ENCODE measurements at regions not wholly inside any gene's neighbourhood (a gene's known extent, or its start where the extent isn't known, plus 50 kb on each side); places are given as distances from the start of the nearest gene placed in this dataset.

DNA sequence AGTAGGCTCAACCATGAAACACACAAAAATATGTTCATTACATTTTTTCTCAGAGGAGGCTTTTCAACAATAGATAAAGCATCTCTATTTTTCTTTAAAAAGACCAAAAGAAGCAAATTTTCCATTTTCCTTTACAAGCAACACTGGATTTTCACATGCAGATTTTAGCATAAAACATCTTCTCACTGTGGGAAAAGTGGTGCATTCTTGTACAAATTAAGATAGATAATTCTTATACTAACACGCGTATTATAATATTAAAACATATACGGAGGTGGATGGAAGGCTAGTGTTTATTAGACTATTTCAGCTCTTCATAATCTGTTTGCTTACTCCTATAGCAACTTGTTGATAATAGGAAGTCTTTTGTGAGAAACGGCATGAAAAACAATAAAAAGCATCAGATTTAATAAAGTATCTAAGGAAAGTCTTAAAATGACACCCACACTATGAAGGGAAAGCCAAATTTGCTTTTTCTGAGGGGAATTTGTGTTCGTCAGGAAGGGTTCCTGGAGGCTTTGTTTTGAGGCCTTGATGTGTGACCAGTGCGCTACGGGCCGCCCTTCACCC is 529.6 kb downstream of the SOX2 start:
- TF ChIP-seq GATA1 (IDR thresholded peaks at IDR 0.05; ENCODE audit: low read depth, low read length): no peak
- no peak for TF ChIP-seq POLR2A (IDR thresholded peaks at IDR 0.05; ENCODE audit: low read length)
- no peak for DNase-seq

DNA sequence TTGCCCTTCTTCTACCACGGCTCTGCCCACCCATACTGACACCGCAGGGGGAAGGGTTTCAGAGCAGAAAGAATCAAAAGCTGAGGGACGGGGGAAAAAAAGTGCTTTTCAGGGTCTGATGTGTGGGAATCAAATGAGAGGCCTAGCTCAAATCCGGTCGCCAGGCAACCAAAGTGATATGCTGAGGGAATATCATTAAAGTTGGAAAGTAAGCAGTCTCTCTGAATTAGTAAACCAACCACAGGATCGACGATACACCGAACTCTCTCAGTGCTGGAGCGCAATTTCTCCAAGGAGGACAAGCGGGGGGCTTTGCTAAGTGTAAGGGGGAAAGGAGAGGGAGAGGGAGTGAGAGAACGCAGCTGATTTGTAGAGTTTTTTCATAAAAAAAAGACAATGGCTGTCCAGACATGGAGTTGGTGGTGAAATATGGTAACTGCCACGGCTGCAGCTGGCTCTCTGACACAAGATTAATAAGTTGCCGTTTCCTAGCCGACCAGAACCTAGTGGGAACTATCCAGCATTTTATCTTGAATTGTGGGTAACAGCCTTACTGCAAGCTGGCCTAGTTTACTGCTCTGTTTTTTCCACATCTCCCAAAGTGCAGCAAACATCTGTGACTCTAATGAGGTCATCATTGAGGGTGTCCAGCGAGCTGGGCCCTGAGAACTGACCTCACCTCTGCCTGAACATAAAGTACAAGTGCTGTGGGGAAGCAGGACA is 530.2 kb downstream of the SOX2 start:
- DNase-seq: no peak
- TF ChIP-seq POLR2A (IDR thresholded peaks at IDR 0.05; ENCODE audit: low read length): no peak
- no peak for TF ChIP-seq GATA1 (IDR thresholded peaks at IDR 0.05; ENCODE audit: low read depth, low read length)

DNA sequence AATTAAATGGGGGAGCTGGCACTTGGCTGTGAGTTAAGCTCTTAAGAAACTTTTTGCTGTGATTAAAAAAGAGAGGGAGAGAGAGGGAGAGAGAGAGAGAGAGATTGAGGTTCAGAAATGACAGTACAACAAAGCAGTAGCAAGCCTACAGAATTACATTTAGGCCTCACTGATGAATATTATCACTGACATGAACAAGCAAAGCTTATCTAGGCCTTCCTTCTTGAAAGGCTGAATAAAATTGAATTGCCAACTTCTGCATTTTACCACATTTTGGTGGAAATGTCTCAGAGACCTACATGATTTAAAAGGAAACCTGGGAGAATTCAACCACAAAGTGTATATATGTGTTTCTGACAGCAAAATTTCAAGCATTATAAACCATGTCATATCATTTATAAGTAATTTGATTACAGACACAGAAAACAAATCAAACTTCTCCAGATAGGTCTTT is 530.8 kb downstream of the SOX2 start:
- no peak for TF ChIP-seq POLR2A (IDR thresholded peaks at IDR 0.05; ENCODE audit: low read length)
- no peak for TF ChIP-seq GATA1 (IDR thresholded peaks at IDR 0.05; ENCODE audit: low read depth, low read length)
- no peak for DNase-seq

DNA sequence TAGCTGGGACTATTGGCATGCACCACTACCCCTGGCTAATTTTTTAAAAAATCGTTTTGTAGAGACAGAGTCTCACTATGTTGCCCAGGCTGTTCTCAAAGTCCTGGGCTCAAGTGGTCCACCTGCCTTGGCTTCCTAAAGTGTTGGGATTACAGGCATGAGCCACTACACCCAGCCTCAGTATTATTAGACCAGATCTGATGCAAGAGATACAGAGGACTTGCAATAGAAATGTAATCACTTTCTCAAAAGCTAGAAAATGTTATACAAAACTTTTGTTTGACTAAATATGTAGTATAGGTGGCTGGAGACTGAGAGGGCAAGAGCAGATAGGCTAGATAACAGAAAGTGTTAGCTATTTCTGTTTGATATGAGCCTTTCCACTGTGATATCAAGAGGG is 531.9 kb downstream of the SOX2 start:
- no peak for DNase-seq
- TF ChIP-seq GATA1 (IDR thresholded peaks at IDR 0.05; ENCODE audit: low read depth, low read length): no peak
- TF ChIP-seq POLR2A (IDR thresholded peaks at IDR 0.05; ENCODE audit: low read length): no peak

DNA sequence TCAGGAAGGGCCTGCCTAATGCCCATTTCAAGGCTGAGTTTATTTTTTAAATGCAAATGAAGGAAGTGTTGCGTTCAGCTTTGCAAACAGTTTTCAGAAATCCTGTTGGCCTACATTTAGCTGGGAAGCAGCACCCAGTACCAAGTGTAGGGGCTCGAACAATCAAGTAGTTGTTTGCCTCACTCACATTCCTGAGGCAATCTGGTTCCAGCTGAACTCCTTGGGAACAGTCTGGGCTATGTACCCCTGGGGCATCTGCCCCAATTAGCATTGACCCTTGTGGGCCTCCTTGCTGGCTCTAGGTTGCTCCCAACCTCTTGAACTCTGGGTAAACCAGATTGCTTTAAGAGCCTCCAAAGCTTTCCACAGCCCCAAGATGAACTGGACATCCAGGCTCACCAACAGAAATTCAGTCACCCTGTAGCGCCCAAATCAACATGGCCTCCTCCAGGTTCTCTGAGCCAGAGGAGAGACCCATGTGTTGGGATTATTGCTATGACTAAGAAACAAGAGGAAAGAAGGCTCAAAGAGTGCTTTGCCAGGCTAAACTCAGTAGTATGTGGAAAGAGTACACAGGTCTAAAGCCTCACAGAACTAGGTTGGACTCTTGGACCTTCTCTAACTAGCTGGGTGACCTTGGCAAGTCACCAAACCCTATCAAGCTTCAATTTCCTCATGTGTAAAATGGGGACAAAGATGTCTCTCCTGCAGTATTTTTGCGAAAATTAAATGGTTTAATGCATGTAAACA is 532.7 kb downstream of the SOX2 start:
- TF ChIP-seq POLR2A (IDR thresholded peaks at IDR 0.05; ENCODE audit: low read length) (no peak), GATA1 (IDR thresholded peaks at IDR 0.05; ENCODE audit: low read depth, low read length) (no peak)

DNA sequence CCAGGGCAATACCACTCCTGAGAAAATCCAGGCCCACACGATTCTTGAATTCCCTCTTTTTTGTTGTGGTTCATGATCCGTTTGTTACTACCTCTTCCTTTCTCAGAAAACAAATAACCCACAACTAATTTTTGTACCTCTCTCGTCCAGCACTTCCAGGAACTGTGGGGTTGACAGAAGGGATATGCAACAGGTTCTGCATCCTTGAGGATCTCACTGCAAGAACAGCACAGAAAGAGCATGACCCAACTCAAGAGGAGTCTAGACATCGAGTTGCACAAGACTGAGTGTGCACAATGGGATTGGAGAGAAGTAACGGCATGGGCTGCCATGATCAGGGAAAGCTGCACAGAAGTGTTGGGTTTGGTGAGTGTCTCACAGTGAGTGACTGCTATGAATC is 533.3 kb downstream of the SOX2 start:
- TF ChIP-seq GATA1 (IDR thresholded peaks at IDR 0.05; ENCODE audit: low read depth, low read length) (no peak), POLR2A (IDR thresholded peaks at IDR 0.05; ENCODE audit: low read length) (no peak)
- no peak for DNase-seq

More for the DNA sequence above, 532.7 kb downstream of the SOX2 start:
- no peak for DNase-seq

DNA sequence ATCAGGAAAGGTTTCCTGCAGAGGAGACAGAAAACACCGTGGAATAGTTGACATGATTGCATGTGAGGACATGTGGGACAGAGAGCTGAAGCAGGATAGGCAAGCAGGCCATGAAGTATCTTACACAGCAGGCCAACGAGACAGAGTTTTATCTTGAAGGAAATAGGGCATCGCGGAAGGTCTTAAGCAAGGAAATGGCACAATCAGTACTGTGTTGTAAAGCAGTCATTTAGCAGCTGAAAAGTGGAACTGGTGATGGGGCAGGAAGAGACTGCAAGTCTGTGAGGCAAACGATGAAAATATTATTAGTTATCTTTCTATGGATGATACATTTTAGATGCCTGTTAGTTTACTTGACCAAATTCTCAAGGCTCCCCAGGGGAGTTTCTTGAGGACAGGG is 535.1 kb downstream of the SOX2 start:
- DNase-seq: no peak
- TF ChIP-seq GATA1 (IDR thresholded peaks at IDR 0.05; ENCODE audit: low read depth, low read length) (no peak), POLR2A (IDR thresholded peaks at IDR 0.05; ENCODE audit: low read length) (no peak)

DNA sequence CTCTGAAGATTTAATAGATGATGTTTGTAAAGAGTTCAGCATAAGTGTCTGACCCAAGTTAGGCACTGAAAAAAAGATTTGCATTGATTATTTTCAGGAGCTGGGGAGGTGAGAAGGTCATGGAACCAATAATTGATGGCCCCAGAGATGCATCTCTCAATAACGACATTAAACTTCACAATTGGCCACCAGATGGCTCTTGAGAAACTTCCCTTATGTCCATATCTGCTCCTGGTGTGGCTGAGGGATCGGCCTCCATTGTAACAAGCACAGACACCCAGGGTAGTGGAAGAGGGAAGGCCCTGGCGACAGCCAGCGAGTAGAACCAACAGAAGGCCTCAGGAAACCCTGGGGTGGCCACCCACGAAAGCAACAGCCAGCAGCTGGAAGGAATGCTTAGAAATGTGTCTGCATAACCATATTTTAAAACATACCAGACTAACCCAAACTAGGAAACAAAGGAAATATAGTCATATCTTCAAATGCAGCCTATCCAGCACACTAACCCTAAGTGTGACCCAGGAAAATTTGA is 536.7 kb downstream of the SOX2 start:
- no peak for TF ChIP-seq POLR2A (IDR thresholded peaks at IDR 0.05; ENCODE audit: low read length)
- no peak for TF ChIP-seq GATA1 (IDR thresholded peaks at IDR 0.05; ENCODE audit: low read depth, low read length)

DNA sequence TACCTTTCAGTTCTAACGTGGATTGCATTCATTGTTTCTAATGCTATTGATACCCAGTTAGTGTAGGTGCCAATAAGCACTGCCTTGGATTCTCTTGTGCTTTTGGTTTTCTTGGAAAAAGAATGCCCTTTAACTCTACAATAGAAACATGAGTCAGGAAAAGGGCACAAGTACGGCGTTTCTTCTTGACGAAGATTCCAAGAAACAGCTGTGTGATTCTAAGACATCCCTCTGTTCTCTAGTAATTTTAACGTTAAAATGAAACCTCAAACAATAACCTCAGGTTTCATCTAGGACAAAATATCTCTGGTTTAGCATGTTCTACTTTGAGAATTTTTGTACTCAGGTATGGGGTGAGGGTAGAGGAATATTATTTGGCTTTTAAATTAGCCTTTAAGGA is 540.5 kb upstream of the ATP11B start:
- no peak for TF ChIP-seq POLR2A (IDR thresholded peaks at IDR 0.05; ENCODE audit: low read length)
- no peak for TF ChIP-seq GATA1 (IDR thresholded peaks at IDR 0.05; ENCODE audit: low read depth, low read length)
- no peak for DNase-seq

More for the DNA sequence above, 536.7 kb downstream of the SOX2 start:
- no peak for DNase-seq

DNA sequence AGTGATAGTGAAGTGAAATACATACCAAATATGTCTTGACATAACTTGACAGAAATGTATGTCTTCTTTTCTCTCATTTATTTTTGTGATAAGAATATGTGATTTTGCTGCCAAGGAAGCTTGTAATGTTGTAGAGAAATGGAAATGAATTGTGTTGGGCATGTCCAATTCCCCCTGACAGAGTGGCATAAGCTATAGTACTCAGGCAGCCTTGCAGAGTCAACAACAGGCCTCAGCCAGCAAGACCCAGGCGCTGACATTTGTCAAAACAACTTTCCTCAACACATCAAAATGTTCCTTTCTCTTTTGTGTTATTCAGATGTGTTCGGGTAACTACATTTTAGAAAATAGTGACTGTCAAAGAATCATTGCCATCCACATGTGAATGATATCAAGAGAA is 538.1 kb upstream of the ATP11B start:
- TF ChIP-seq GATA1 (IDR thresholded peaks at IDR 0.05; ENCODE audit: low read depth, low read length) (no peak), POLR2A (IDR thresholded peaks at IDR 0.05; ENCODE audit: low read length) (no peak)
- no peak for DNase-seq

DNA sequence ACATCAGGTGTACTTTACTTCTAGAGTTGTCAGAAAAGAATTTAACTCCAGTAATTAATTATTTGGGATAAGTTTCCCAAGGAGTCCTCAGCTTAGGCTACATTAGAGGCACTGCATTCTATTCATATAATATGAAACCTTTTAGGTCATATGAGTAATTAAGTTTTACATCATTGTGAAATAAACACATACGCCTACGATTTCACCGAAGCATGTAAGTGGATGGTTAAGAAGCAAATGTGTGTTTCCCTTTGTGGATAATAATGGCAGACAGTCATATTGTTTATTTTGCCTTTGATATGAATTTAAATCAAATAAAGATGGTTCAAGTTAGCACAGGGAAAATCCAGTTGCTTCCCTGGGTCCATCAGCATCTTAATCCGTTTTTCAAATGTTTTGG is 535.9 kb upstream of the ATP11B start:
- DNase-seq: no peak
- TF ChIP-seq POLR2A (IDR thresholded peaks at IDR 0.05; ENCODE audit: low read length) (no peak), GATA1 (IDR thresholded peaks at IDR 0.05; ENCODE audit: low read depth, low read length) (no peak)

DNA sequence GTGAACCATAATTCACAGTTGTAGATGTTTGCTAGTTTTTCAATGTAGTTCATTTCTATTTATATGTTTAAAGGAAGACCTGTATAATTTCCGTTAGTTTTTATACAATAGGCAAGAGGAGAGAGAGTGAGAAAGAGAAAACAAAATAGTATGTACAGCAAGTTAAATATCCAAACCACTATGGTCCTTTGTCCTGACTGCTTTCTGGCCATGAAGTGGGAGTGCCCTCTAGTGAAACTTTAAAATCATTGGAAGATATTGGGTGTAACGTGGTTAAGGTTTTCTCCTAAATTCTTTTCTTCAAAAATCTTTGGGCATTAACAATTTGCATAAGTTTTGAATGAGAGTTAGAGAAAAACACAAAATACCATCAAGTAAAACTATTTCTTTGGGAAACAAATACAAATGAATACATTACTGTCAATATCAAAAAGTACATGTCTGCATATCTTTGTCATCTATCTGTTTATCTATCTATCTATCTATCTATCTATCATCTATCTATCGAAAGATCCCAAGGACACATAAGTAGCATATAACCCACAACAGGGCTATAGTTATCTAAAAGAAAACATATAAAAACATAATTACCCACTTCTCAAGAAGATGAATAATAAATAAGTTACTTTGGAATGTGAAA is 534.6 kb upstream of the ATP11B start:
- no peak for TF ChIP-seq GATA1 (IDR thresholded peaks at IDR 0.05; ENCODE audit: low read depth, low read length)
- TF ChIP-seq POLR2A (IDR thresholded peaks at IDR 0.05; ENCODE audit: low read length): no peak
- peak in 1 of 2 experiments; percentile 15 for DNase-seq

DNA sequence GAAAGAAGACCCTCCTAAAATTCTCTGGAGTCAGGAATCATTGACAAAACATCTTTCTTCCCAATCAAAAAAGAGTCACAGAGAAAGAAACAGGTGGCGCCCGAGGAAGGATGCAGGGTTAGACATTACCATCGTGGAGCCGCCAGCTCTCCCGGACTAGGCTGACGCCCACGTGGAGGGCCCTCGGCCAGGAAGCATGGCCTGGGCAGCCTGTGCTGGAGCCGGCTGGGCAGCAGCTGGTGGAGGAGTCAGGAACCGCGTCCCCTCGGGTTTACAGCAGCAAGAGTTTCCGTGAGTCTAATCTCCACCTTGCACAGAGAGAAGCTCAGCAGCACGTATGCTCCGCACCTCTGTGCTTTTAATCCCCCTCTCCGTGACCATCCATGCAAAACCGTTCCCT is 533.7 kb upstream of the ATP11B start:
- DNase-seq: no peak
- TF ChIP-seq POLR2A (IDR thresholded peaks at IDR 0.05; ENCODE audit: low read length): no peak
- no peak for TF ChIP-seq GATA1 (IDR thresholded peaks at IDR 0.05; ENCODE audit: low read depth, low read length)

DNA sequence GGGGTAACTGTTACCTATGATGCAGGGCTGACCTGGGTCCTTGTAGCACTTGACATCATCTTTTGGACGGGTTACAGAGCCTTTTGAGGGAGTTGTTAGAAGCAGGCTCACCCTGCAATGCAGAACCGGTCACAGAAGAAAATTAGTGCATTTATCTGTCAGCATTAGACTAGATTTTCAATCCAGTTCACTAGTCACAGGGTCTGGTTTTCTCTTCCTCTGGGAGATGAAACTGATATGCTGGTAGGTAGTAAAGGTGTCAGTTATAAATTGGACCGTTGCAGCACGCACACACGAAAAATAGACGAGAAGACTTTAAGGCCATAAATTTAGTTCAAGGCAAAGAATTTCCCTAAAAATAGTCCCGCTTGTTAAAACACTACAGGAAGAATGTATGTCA is 532.3 kb upstream of the ATP11B start:
- TF ChIP-seq POLR2A (IDR thresholded peaks at IDR 0.05; ENCODE audit: low read length) (no peak), GATA1 (IDR thresholded peaks at IDR 0.05; ENCODE audit: low read depth, low read length) (no peak)
- no peak for DNase-seq
